Neural crest cell (in vitro differentiated cells): ENCODE measurements at regions not wholly inside any gene's neighbourhood (a gene's known extent, or its start where the extent isn't known, plus 50 kb on each side); places are given as distances from the start of the nearest gene placed in this dataset.
A peak's percentile ranks its signal among the peaks of the same experiment; 100 is the strongest.

Experiments used
- DNase-seq: peaks from one replicate; pipeline ENCODE4 v3.0.0; 2021; ENCODE audit warnings: low read depth, mixed read lengths, low spot score
- H3K27ac Mint-ChIP-seq: one replicate; pipeline ENCODE4 v1.8.0; 2021; ENCODE audit warnings: mild to moderate bottlenecking, mixed read lengths; ENCODE audit not compliant: unreplicated experiment
- H3K27me3 Mint-ChIP-seq: 2 replicates; pipeline ENCODE4 v1.8.0; 2021; ENCODE audit warnings: low read depth, mild to moderate bottlenecking, mixed read lengths
- H3K36me3 Mint-ChIP-seq: 2 replicates; pipeline ENCODE4 v1.8.0; 2021; ENCODE audit warnings: low read depth, mild to moderate bottlenecking, mixed read lengths
- H3K4me1 Mint-ChIP-seq: 2 replicates; pipeline ENCODE4 v1.8.0; 2021; ENCODE audit warnings: mixed read lengths
- H3K4me3 Mint-ChIP-seq: one replicate; pipeline ENCODE4 v1.8.0; 2021; ENCODE audit warnings: mild to moderate bottlenecking, mixed read lengths
- H3K9me3 Mint-ChIP-seq: 2 replicates; pipeline ENCODE4 v1.8.0; 2021; ENCODE audit warnings: mixed read lengths
- TF ChIP-seq, protein P1 (sequence below): fragments of 200-600 bp; sonication (generic); conservative IDR thresholded peaks from 2 replicates; pipeline ENCODE4 v1.5.0; 2021; ENCODE audit warnings: antibody characterized with exemption, mild to moderate bottlenecking

DNA sequence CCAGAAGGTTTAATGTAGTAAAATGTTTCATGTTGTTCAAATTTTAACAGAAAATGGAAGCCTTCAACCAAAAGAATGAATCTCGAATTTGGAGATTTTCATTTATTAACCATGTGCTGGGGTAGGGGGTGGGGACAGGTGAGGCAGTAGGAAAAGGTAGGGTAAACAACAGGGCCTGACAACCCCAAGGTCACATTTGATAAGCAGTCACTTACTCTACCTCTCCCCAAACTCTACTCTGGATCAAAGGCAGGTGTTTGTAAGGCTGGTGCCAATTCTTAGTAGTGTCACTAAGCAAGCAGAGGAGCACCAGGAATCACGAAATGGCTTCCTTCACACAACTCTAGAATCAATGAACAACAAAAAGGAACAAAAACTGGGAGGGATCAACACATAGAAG is 138.0 kb downstream of the ZFAND4 start:
- no peaks in the 10 kb centered on the region for H3K4me1 Mint-ChIP-seq
- peaks cover 10% of the 10 kb centered on the region for H3K36me3 Mint-ChIP-seq
- no peaks in the 10 kb centered on the region for H3K27me3 Mint-ChIP-seq
- no peak overlapping the region for H3K4me3 Mint-ChIP-seq
- peaks cover 3% of the 10 kb centered on the region for H3K9me3 Mint-ChIP-seq
- H3K27ac Mint-ChIP-seq = no peak overlapping the region
- TF ChIP-seq, protein P1, sequence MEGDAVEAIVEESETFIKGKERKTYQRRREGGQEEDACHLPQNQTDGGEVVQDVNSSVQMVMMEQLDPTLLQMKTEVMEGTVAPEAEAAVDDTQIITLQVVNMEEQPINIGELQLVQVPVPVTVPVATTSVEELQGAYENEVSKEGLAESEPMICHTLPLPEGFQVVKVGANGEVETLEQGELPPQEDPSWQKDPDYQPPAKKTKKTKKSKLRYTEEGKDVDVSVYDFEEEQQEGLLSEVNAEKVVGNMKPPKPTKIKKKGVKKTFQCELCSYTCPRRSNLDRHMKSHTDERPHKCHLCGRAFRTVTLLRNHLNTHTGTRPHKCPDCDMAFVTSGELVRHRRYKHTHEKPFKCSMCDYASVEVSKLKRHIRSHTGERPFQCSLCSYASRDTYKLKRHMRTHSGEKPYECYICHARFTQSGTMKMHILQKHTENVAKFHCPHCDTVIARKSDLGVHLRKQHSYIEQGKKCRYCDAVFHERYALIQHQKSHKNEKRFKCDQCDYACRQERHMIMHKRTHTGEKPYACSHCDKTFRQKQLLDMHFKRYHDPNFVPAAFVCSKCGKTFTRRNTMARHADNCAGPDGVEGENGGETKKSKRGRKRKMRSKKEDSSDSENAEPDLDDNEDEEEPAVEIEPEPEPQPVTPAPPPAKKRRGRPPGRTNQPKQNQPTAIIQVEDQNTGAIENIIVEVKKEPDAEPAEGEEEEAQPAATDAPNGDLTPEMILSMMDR = no peak
- no peak for DNase-seq

DNA sequence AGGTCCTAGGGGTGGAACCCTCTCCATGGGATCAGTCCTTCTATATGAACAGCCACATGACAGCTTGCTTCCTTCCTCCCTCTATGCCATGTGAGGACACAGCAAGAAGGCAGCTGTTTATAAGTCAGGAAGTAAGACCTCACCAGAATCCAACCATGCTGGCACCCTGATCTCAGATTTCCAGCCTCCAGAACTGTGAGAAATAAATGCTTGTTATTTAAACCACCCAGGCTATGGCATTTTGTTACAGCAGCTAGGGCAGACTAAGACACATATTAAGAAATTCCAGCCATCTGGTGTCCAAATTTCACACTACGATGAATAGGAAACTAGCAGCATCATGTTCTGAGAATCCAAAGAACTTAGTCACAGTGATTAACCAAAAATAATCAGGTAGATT is 140.1 kb downstream of the ZFAND4 start:
- DNase-seq = no peak
- Mint-ChIP-seq H3K36me3 (peaks cover 13% of the 10 kb centered on the region), H3K9me3 (peaks cover under 1% of the 10 kb centered on the region), H3K4me3 (no peak overlapping the region), H3K27ac (peak overlapping the region; percentile 37), H3K4me1 (no peaks in the 10 kb centered on the region), H3K27me3 (no peaks in the 10 kb centered on the region)
- TF ChIP-seq, protein P1 = no peak

DNA sequence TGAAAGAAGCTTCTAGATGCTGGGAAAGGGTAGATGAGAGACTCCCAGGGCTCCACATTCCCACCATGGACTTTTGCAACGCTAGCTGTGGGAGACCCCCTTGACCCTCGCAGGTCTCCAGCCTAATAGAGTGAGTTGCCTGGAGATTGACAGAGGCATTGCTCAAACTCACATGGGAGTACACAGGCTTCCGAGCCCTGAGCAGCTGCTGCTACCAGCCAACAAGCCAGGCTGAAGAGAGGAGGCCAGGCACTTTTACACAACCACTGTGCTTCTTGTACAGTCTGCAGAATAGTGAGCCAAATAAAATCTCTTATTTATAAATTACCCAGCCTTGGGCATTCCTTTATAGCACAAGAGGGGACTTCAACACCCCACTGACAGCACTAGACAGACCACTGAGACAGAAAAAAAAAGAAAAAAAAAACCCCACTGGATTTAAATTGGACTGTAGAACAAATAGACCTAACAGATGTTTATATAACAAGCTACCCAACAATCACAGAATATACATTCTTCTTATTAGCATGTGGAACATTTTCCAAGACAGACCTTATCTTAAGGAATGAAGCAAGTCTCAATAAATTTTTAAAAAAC is 146.2 kb downstream of the ZFAND4 start:
- Mint-ChIP-seq H3K27ac (no peak overlapping the region), H3K9me3 (no peaks in the 10 kb centered on the region), H3K36me3 (peaks cover 6% of the 10 kb centered on the region), H3K4me3 (no peak overlapping the region), H3K27me3 (no peaks in the 10 kb centered on the region), H3K4me1 (no peaks in the 10 kb centered on the region)
- no peak for DNase-seq
- TF ChIP-seq, protein P1 = no peak

- Mint-ChIP-seq H3K27me3 (no peaks in the 10 kb centered on the region), H3K27ac (no peak overlapping the region), H3K4me1 (peaks cover 8% of the 10 kb centered on the region), H3K4me3 (no peak overlapping the region), H3K9me3 (no peaks in the 10 kb centered on the region), H3K36me3 (no peaks in the 10 kb centered on the region)
- TF ChIP-seq, protein P1 = no peak
- DNase-seq = no peak
These were observed 146.5 kb downstream of the ALOX5 start for GRCh38 chr10:45520476-45520875.

DNA sequence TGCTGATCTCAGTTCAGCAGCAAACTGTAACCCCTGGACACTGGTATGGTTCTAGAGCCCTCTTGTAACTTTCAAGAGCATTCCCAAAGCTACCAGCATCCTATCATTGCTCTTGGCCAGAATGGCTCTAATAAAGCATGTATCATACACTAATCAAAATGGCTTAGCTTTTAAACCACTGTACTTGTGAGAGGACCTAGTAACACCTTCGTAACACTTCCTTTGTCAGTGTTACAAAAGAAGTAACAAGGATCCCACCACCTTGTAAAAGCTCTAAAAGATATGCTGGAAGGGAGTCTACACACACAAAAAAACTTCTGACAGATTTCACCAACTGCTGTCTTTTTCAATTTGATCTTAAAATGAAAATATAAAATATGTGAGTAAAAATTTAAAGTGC is 144.7 kb downstream of the ALOX5 start:
- Mint-ChIP-seq H3K36me3 (no peaks in the 10 kb centered on the region), H3K27ac (no peak overlapping the region), H3K4me3 (no peak overlapping the region), H3K4me1 (peaks cover 25% of the 10 kb centered on the region), H3K9me3 (no peaks in the 10 kb centered on the region), H3K27me3 (no peaks in the 10 kb centered on the region)
- TF ChIP-seq, protein P1 = no peak
- no peak for DNase-seq
